Kidney tubule cell (primary cell): ENCODE measurements at regions not wholly inside any gene's neighbourhood (a gene's known extent, or its start where the extent isn't known, plus 50 kb on each side); places are given as distances from the start of the nearest gene placed in this dataset.

ENCODE experiments used
- DNase-seq: peaks from one replicate; pipeline ENCODE4 v3.0.0-alpha.2; 2018; ENCODE audit warnings: low spot score

GRCh38 chr20:16678779-16679178 lies 51.0 kb upstream of the SNRPB2 start:
- no peak for DNase-seq

- no peak for DNase-seq
These were observed 52.9 kb upstream of the SNRPB2 start for GRCh38 chr20:16676891-16677290.

- DNase-seq = no peak
These were observed 54.7 kb upstream of the SNRPB2 start for GRCh38 chr20:16675001-16675564.

- no peak for DNase-seq
These were observed 55.6 kb upstream of the SNRPB2 start for GRCh38 chr20:16674243-16674642.

GRCh38 chr20:16672299-16672698 lies 57.5 kb upstream of the SNRPB2 start:
- no peak for DNase-seq

- DNase-seq = no peak
These were observed 58.1 kb upstream of the SNRPB2 start for GRCh38 chr20:16671753-16672152.

- DNase-seq = no peak
These were observed 63.6 kb upstream of the SNRPB2 start for GRCh38 chr20:16666272-16666671.

GRCh38 chr20:16664020-16664419 lies 65.8 kb upstream of the SNRPB2 start:
- DNase-seq = no peak

GRCh38 chr20:16662467-16662866 lies 67.4 kb upstream of the SNRPB2 start:
- DNase-seq = no peak

- DNase-seq = no peak
These were observed 68.1 kb upstream of the SNRPB2 start for GRCh38 chr20:16661756-16662155.

- DNase-seq = no peak
These were observed 74.8 kb upstream of the SNRPB2 start for GRCh38 chr20:16654858-16655535.

- DNase-seq = no peak
These were observed 76.6 kb upstream of the SNRPB2 start for GRCh38 chr20:16653266-16653665.

GRCh38 chr20:16647875-16648597 lies 74.8 kb upstream of the KIF16B start:
- no peak for DNase-seq

GRCh38 chr20:16641511-16642023 lies 68.3 kb upstream of the KIF16B start:
- peak; percentile 7 for DNase-seq

- peak; percentile 61 for DNase-seq
These were observed 66.0 kb upstream of the KIF16B start for GRCh38 chr20:16639027-16639941.

- no peak for DNase-seq
These were observed 64.5 kb upstream of the KIF16B start for GRCh38 chr20:16637797-16638196.

GRCh38 chr20:16626849-16627248 lies 53.6 kb upstream of the KIF16B start:
- DNase-seq = no peak

GRCh38 chr20:16624106-16624505 lies 50.9 kb upstream of the KIF16B start:
- DNase-seq = no peak
